ENCODE measurements at regions not wholly inside any gene's neighbourhood (a gene's known extent, or its start where the extent isn't known, plus 50 kb on each side); places are given as distances from the start of the nearest gene placed in this dataset.

GRCh38 chr14:54316652-54317051 is 80.2 kb upstream of the CDKN3 start:
- TF ChIP-seq POLR2AphosphoS5 (IDR thresholded peaks at IDR 0.05) (no peak), CTCF (IDR thresholded peaks at IDR 0.05) (no peak), POLR2A (IDR thresholded peaks at IDR 0.05) (no peak), EP300 (IDR thresholded peaks at IDR 0.05) (no peak)
- 86 to 95% methylated on average over 10 of the region's 10 CpGs for WGBS, 2 donors (ENCODE audit: low coverage in 1 of 2)
- no peak overlapping the region for H3K4me3 ChIP-seq
- no peaks in the 10 kb centered on the region for H3K36me3 ChIP-seq
- no peaks in the 10 kb centered on the region for H3K9me3 ChIP-seq
- H3K27ac ChIP-seq = no peak overlapping the region
- no peaks in the 10 kb centered on the region for H3K4me1 ChIP-seq
- no peak for ATAC-seq
- H3K27me3 ChIP-seq = peaks cover 3% of the 10 kb centered on the region

- Histone ChIP-seq H3K36me3 (no peaks in the 10 kb centered on the region), H3K4me3 (no peak overlapping the region), H3K27me3 (peaks cover 3% of the 10 kb centered on the region), H3K4me1 (no peaks in the 10 kb centered on the region), H3K27ac (no peak overlapping the region), H3K9me3 (no peaks in the 10 kb centered on the region)
- no peak for TF ChIP-seq POLR2A (IDR thresholded peaks at IDR 0.05)
- no peak for TF ChIP-seq EP300 (IDR thresholded peaks at IDR 0.05)
- no peak for TF ChIP-seq POLR2AphosphoS5 (IDR thresholded peaks at IDR 0.05)
- no peak for TF ChIP-seq CTCF (IDR thresholded peaks at IDR 0.05)
- no peak for ATAC-seq
- WGBS, 2 donors (ENCODE audit: low coverage in 1 of 2) = 46 to 86% methylated on average over 2 to 4 of the region's 4 CpGs
Observed at GRCh38 chr14:54317391-54317790, 79.4 kb upstream of the CDKN3 start.

GRCh38 chr14:54322246-54322645 is 74.6 kb upstream of the CDKN3 start:
- no peak for ATAC-seq
- WGBS, 2 donors (ENCODE audit: low coverage in 1 of 2) = 86 to 90% methylated on average over 6 to 7 of the region's 7 CpGs
- no peaks in the 10 kb centered on the region for H3K4me1 ChIP-seq
- no peaks in the 10 kb centered on the region for H3K9me3 ChIP-seq
- H3K4me3 ChIP-seq = no peak overlapping the region
- H3K27ac ChIP-seq = no peak overlapping the region
- H3K27me3 ChIP-seq = no peaks in the 10 kb centered on the region
- H3K36me3 ChIP-seq = no peaks in the 10 kb centered on the region
- TF ChIP-seq EP300 (IDR thresholded peaks at IDR 0.05) (no peak), POLR2A (IDR thresholded peaks at IDR 0.05) (no peak), CTCF (IDR thresholded peaks at IDR 0.05) (no peak), POLR2AphosphoS5 (IDR thresholded peaks at IDR 0.05) (no peak)

GRCh38 chr14:54322701-54323337 is 74.0 kb upstream of the CDKN3 start:
- Histone ChIP-seq H3K36me3 (no peaks in the 10 kb centered on the region), H3K4me3 (no peak overlapping the region), H3K9me3 (no peaks in the 10 kb centered on the region), H3K27me3 (no peaks in the 10 kb centered on the region), H3K27ac (no peak overlapping the region), H3K4me1 (no peaks in the 10 kb centered on the region)
- no peak for TF ChIP-seq POLR2AphosphoS5 (IDR thresholded peaks at IDR 0.05)
- TF ChIP-seq CTCF (IDR thresholded peaks at IDR 0.05) = no peak
- TF ChIP-seq EP300 (IDR thresholded peaks at IDR 0.05) = no peak
- no peak for TF ChIP-seq POLR2A (IDR thresholded peaks at IDR 0.05)
- WGBS, 2 donors (ENCODE audit: low coverage in 1 of 2) = 74 to 78% methylated on average over 3 to 5 of the region's 5 CpGs
- no peak for ATAC-seq

- H3K9me3 ChIP-seq = no peaks in the 10 kb centered on the region
- no peaks in the 10 kb centered on the region for H3K36me3 ChIP-seq
- H3K4me1 ChIP-seq = peaks cover 0 to 8% (median 0%) of the 10 kb centered on the region in 3 donors
- 54% methylated on average over 1 of the region's 1 CpG; no CpG with 5 or more reads in 1 of the 2 donors for WGBS, 2 donors (ENCODE audit: low coverage in 1 of 2)
- ATAC-seq = no peak
- H3K27ac ChIP-seq = no peak overlapping the region
- H3K27me3 ChIP-seq = no peaks in the 10 kb centered on the region
- TF ChIP-seq POLR2AphosphoS5 (IDR thresholded peaks at IDR 0.05) (no peak), EP300 (IDR thresholded peaks at IDR 0.05) (no peak), POLR2A (IDR thresholded peaks at IDR 0.05) (no peak), CTCF (IDR thresholded peaks at IDR 0.05) (no peak)
- no peak overlapping the region for H3K4me3 ChIP-seq
Observed at GRCh38 chr14:54325766-54326165, 71.0 kb upstream of the CDKN3 start.
